H1 (cell line): ENCODE measurements at regions not wholly inside any gene's neighbourhood (a gene's known extent, or its start where the extent isn't known, plus 50 kb on each side); places are given as distances from the start of the nearest gene placed in this dataset.

Experiments
- CEBPB ChIP-seq: IDR thresholded peaks from 2 replicates; pipeline ENCODE4 v1.6.1; 2012; ENCODE audit warnings: low read depth, low read length
- EZH2 ChIP-seq: fragments of 200-600 bp; sonication (generic); IDR thresholded peaks from 2 replicates; pipeline ENCODE4 v1.7.1; 2012; ENCODE audit warnings: low read depth, mild to moderate bottlenecking, moderate library complexity, low read length, inconsistent platforms; ENCODE audit not compliant: severe bottlenecking
- GABPA ChIP-seq: IDR thresholded peaks from 2 replicates; pipeline ENCODE4 v1.6.1; 2011; ENCODE audit warnings: mild to moderate bottlenecking, low read length, moderate library complexity, borderline replicate concordance; ENCODE audit not compliant: insufficient read depth
- PHF8 ChIP-seq: fragments of 200-600 bp; sonication (generic); conservative IDR thresholded peaks from 2 replicates; pipeline ENCODE4 v1.7.1; 2012; ENCODE audit warnings: low read depth, mild to moderate bottlenecking, inconsistent platforms, low read length, moderate library complexity
- POU5F1 ChIP-seq: IDR thresholded peaks from 2 replicates; pipeline ENCODE4 v1.6.1; 2011; ENCODE audit warnings: low read depth, mild to moderate bottlenecking, low read length, moderate library complexity
- SP1 ChIP-seq: IDR thresholded peaks from 2 replicates; pipeline ENCODE4 v1.6.1; 2011; ENCODE audit warnings: low read depth, low read length
- SUZ12 ChIP-seq: fragments of 200-600 bp; sonication (generic); IDR thresholded peaks from 2 replicates; pipeline ENCODE4 v1.6.1; 2012; ENCODE audit warnings: mild to moderate bottlenecking, inconsistent platforms, low read length, moderate library complexity, mixed read lengths
- TAF1 ChIP-seq: IDR thresholded peaks from 2 replicates; pipeline ENCODE4 v1.6.1; 2011; ENCODE audit warnings: mild to moderate bottlenecking, low read depth, low read length
- ZNF274 ChIP-seq: IDR thresholded peaks from 2 replicates; pipeline ENCODE4 v1.7.0; 2012; ENCODE audit warnings: low read length, borderline replicate concordance; ENCODE audit errors: extremely low read depth
- TF ChIP-seq, protein P1 (sequence below), 3 experiments: IDR thresholded peaks; 1 replicate in 2 of 3; 2 replicates in 1 of 3; pipeline versions ENCODE4 v1.5.1 to v1.6.1; 2011; ENCODE audit warnings: low read length in 3 of 3, mild to moderate bottlenecking in 3 of 3, inconsistent platforms in 2 of 3, low read depth in 1 of 3, moderate library complexity in 1 of 3; ENCODE audit not compliant: insufficient read depth in 1 of 3; ENCODE audit errors: control extremely low read depth in 1 of 3
- TF ChIP-seq, protein P2 (sequence below): IDR thresholded peaks from 2 replicates; pipeline ENCODE4 v1.6.1; 2011; ENCODE audit warnings: low read depth, mild to moderate bottlenecking, low read length; ENCODE audit not compliant: insufficient read depth

DNA sequence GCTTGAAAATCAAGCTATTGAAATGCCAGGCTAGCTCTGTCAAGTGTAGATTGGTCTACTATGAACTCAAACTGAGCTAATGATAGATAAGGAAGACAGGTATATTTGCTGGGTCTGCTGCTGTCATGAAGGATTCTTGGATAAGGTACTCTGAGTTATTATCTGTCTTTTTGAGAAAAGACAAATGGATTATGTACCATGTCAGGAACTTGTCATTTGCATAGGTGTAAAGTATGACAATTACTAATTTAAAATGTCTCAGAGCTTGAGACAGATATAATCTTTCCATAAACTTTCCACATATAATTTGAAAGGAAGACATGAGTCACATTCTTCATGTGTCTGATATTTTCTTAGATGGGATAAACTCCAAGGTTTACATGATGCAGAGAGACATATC lies 594.1 kb upstream of the PTPRD start:
- no peak for TF ChIP-seq EZH2
- TF ChIP-seq, protein P1, sequence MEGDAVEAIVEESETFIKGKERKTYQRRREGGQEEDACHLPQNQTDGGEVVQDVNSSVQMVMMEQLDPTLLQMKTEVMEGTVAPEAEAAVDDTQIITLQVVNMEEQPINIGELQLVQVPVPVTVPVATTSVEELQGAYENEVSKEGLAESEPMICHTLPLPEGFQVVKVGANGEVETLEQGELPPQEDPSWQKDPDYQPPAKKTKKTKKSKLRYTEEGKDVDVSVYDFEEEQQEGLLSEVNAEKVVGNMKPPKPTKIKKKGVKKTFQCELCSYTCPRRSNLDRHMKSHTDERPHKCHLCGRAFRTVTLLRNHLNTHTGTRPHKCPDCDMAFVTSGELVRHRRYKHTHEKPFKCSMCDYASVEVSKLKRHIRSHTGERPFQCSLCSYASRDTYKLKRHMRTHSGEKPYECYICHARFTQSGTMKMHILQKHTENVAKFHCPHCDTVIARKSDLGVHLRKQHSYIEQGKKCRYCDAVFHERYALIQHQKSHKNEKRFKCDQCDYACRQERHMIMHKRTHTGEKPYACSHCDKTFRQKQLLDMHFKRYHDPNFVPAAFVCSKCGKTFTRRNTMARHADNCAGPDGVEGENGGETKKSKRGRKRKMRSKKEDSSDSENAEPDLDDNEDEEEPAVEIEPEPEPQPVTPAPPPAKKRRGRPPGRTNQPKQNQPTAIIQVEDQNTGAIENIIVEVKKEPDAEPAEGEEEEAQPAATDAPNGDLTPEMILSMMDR (IDR thresholded peaks at IDR 0.05; ENCODE audit: control extremely low read depth in 1 of 3, insufficient read depth in 1 of 3, low read depth in 1 of 3, low read length in 3 of 3) = no peak
- TF ChIP-seq PHF8 = no peak
- TF ChIP-seq TAF1 = no peak
- TF ChIP-seq POU5F1 = no peak
- no peak for TF ChIP-seq SUZ12
- TF ChIP-seq GABPA = no peak
- TF ChIP-seq, protein P2, sequence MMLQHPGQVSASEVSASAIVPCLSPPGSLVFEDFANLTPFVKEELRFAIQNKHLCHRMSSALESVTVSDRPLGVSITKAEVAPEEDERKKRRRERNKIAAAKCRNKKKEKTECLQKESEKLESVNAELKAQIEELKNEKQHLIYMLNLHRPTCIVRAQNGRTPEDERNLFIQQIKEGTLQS = no peak
- TF ChIP-seq ZNF274 = no peak
- TF ChIP-seq CEBPB = no peak
- no peak for TF ChIP-seq SP1
